MM.1S (cell line): ENCODE measurements at regions not wholly inside any gene's neighbourhood (a gene's known extent, or its start where the extent isn't known, plus 50 kb on each side); places are given as distances from the start of the nearest gene placed in this dataset.

Experiments used
- DNase-seq: peaks from one replicate; pipeline ENCODE4 v3.0.0-alpha.2; 2015
- H2AFZ ChIP-seq: fragments of 300-600 bp; sonication (generic); 2 replicates; pipeline ENCODE4 v1.6.0; 2016; ENCODE audit warnings: antibody characterized with exemption, low read length
- H3F3A ChIP-seq: fragments of 300-600 bp; sonication (generic); 2 replicates; pipeline ENCODE4 v1.6.1; 2016; ENCODE audit warnings: mild to moderate bottlenecking, antibody characterized with exemption, low read length, moderate library complexity, mixed read lengths; ENCODE audit not compliant: insufficient read depth
- H3K27ac ChIP-seq: fragments of 300-600 bp; sonication (generic); 2 replicates; pipeline ENCODE4 v1.5.1; 2016; ENCODE audit warnings: mild to moderate bottlenecking, low read length
- H3K27me3 ChIP-seq: fragments of 300-600 bp; sonication (generic); replicated peaks from 2 replicates; pipeline ENCODE4 v1.6.0; 2016; ENCODE audit warnings: low read length; ENCODE audit not compliant: insufficient read depth
- H3K36me3 ChIP-seq: fragments of 300-600 bp; sonication (generic); replicated peaks from 2 replicates; pipeline ENCODE4 v1.6.1; 2016; ENCODE audit warnings: mild to moderate bottlenecking, low read length, mixed read lengths; ENCODE audit not compliant: insufficient read depth
- H3K4me1 ChIP-seq: fragments of 300-600 bp; sonication (generic); 2 replicates; pipeline ENCODE4 v1.6.1; 2016; ENCODE audit warnings: low read length, mixed read lengths
- H3K4me2 ChIP-seq: fragments of 300-600 bp; sonication (generic); 2 replicates; pipeline ENCODE4 v1.6.0; 2016; ENCODE audit warnings: low read depth, low read length
- H3K4me3 ChIP-seq: fragments of 300-600 bp; sonication (generic); 2 replicates; pipeline ENCODE4 v1.5.1; 2016; ENCODE audit warnings: low read length, mixed read lengths
- H3K79me2 ChIP-seq: fragments of 300-600 bp; sonication (generic); 2 replicates; pipeline ENCODE4 v1.6.1; 2016; ENCODE audit warnings: mixed run types, low read length, mixed read lengths
- H3K9ac ChIP-seq: fragments of 300-600 bp; sonication (generic); 2 replicates; pipeline ENCODE4 v1.6.1; 2016; ENCODE audit warnings: low read length, mixed read lengths
- H3K9me2 ChIP-seq: fragments of 300-600 bp; sonication (generic); replicated peaks from 2 replicates; pipeline ENCODE4 v1.6.1; 2016; ENCODE audit warnings: mild to moderate bottlenecking, low read length, mixed read lengths; ENCODE audit not compliant: insufficient read depth
- H3K9me3 ChIP-seq: fragments of 300-600 bp; sonication (generic); replicated peaks from 2 replicates; pipeline ENCODE4 v1.6.1; 2016; ENCODE audit warnings: mild to moderate bottlenecking, low read length, mixed read lengths; ENCODE audit not compliant: insufficient read depth
- H4K20me1 ChIP-seq: fragments of 300-600 bp; sonication (generic); 2 replicates; pipeline ENCODE4 v1.6.1; 2016; ENCODE audit warnings: mild to moderate bottlenecking, low read length, moderate library complexity, mixed read lengths; ENCODE audit not compliant: insufficient read depth
- CTCF ChIP-seq: fragments of 300-600 bp; sonication (generic); IDR thresholded peaks from 2 replicates; pipeline ENCODE4 v1.5.1; 2016; ENCODE audit warnings: antibody characterized with exemption, low read length, mixed read lengths
- EZH2 ChIP-seq: fragments of 300-600 bp; sonication (generic); optimal IDR thresholded peaks from 2 replicates; pipeline ENCODE3; 2017; ENCODE audit warnings: low read depth, mild to moderate bottlenecking, antibody characterized with exemption, low read length, mixed read lengths
- EZH2phosphoT487 ChIP-seq: fragments of 300-600 bp; sonication (generic); IDR thresholded peaks from 2 replicates; pipeline ENCODE4 v1.6.1; 2018; ENCODE audit warnings: antibody characterized with exemption, low read length

- Histone ChIP-seq H3K79me2 (no peaks in the 10 kb centered on the region), H3K9ac (no peak overlapping the region), H2AFZ (no peak overlapping the region), H3F3A (no peaks in the 10 kb centered on the region), H3K27ac (no peak overlapping the region), H3K4me1 (no peaks in the 10 kb centered on the region), H3K36me3 (no peaks in the 10 kb centered on the region), H3K4me2 (no peak overlapping the region), H3K9me2 (no peaks in the 10 kb centered on the region), H3K4me3 (no peak overlapping the region), H4K20me1 (no peaks in the 10 kb centered on the region), H3K27me3 (no peaks in the 10 kb centered on the region), H3K9me3 (no peaks in the 10 kb centered on the region)
- TF ChIP-seq EZH2: no peak
- no peak for TF ChIP-seq EZH2phosphoT487
- no peak for TF ChIP-seq CTCF
- DNase-seq: no peak
Observed at GRCh38 chr7:39838326-39838725, 111.7 kb upstream of the CDK13 start.

GRCh38 chr7:39845006-39845405, 105.0 kb upstream of the CDK13 start:
- H3K4me2 ChIP-seq: no peak overlapping the region
- H3K9me2 ChIP-seq: no peaks in the 10 kb centered on the region
- H4K20me1 ChIP-seq: no peaks in the 10 kb centered on the region
- no peak overlapping the region for H3K4me3 ChIP-seq
- no peaks in the 10 kb centered on the region for H3K36me3 ChIP-seq
- no peaks in the 10 kb centered on the region for H3K27me3 ChIP-seq
- H3K4me1 ChIP-seq: no peaks in the 10 kb centered on the region
- TF ChIP-seq EZH2: no peak
- TF ChIP-seq EZH2phosphoT487: no peak
- TF ChIP-seq CTCF: no peak
- H3K9me3 ChIP-seq: no peaks in the 10 kb centered on the region
- no peak overlapping the region for H2AFZ ChIP-seq
- H3K27ac ChIP-seq: no peak overlapping the region
- H3K79me2 ChIP-seq: no peaks in the 10 kb centered on the region
- DNase-seq: no peak
- no peaks in the 10 kb centered on the region for H3F3A ChIP-seq
- no peak overlapping the region for H3K9ac ChIP-seq

- no peak overlapping the region for H3K9ac ChIP-seq
- H3K4me2 ChIP-seq: no peak overlapping the region
- H3K79me2 ChIP-seq: no peaks in the 10 kb centered on the region
- no peaks in the 10 kb centered on the region for H3K4me1 ChIP-seq
- H3K9me2 ChIP-seq: no peaks in the 10 kb centered on the region
- no peaks in the 10 kb centered on the region for H3K36me3 ChIP-seq
- no peak overlapping the region for H3K4me3 ChIP-seq
- no peak for TF ChIP-seq EZH2
- TF ChIP-seq CTCF: no peak
- TF ChIP-seq EZH2phosphoT487: no peak
- no peaks in the 10 kb centered on the region for H3K27me3 ChIP-seq
- H4K20me1 ChIP-seq: no peaks in the 10 kb centered on the region
- no peaks in the 10 kb centered on the region for H3K9me3 ChIP-seq
- H2AFZ ChIP-seq: no peak overlapping the region
- no peak for DNase-seq
- H3K27ac ChIP-seq: no peak overlapping the region
- no peaks in the 10 kb centered on the region for H3F3A ChIP-seq
Observed at GRCh38 chr7:39847227-39847626, 102.8 kb upstream of the CDK13 start.
